Neural crest cell (in vitro differentiated cells): ENCODE measurements at regions not wholly inside any gene's neighbourhood (a gene's known extent, or its start where the extent isn't known, plus 50 kb on each side); places are given as distances from the start of the nearest gene placed in this dataset.

ENCODE experiments used
- DNase-seq: peaks from one replicate; pipeline ENCODE4 v3.0.0; 2021; ENCODE audit warnings: low read depth, mixed read lengths, low spot score
- H3K27ac Mint-ChIP-seq: one replicate; pipeline ENCODE4 v1.8.0; 2021; ENCODE audit warnings: mild to moderate bottlenecking, mixed read lengths; ENCODE audit not compliant: unreplicated experiment
- H3K27me3 Mint-ChIP-seq: 2 replicates; pipeline ENCODE4 v1.8.0; 2021; ENCODE audit warnings: low read depth, mild to moderate bottlenecking, mixed read lengths
- H3K36me3 Mint-ChIP-seq: 2 replicates; pipeline ENCODE4 v1.8.0; 2021; ENCODE audit warnings: low read depth, mild to moderate bottlenecking, mixed read lengths
- H3K4me1 Mint-ChIP-seq: 2 replicates; pipeline ENCODE4 v1.8.0; 2021; ENCODE audit warnings: mixed read lengths
- H3K4me3 Mint-ChIP-seq: one replicate; pipeline ENCODE4 v1.8.0; 2021; ENCODE audit warnings: mild to moderate bottlenecking, mixed read lengths
- H3K9me3 Mint-ChIP-seq: 2 replicates; pipeline ENCODE4 v1.8.0; 2021; ENCODE audit warnings: mixed read lengths
- CTCF ChIP-seq: fragments of 200-600 bp; sonication (generic); conservative IDR thresholded peaks from 2 replicates; pipeline ENCODE4 v1.5.0; 2021; ENCODE audit warnings: antibody characterized with exemption, mild to moderate bottlenecking

- no peak for TF ChIP-seq CTCF
These were observed 204.3 kb upstream of the ZC3H15 start for GRCh38 chr2:186281726-186282125.

DNA sequence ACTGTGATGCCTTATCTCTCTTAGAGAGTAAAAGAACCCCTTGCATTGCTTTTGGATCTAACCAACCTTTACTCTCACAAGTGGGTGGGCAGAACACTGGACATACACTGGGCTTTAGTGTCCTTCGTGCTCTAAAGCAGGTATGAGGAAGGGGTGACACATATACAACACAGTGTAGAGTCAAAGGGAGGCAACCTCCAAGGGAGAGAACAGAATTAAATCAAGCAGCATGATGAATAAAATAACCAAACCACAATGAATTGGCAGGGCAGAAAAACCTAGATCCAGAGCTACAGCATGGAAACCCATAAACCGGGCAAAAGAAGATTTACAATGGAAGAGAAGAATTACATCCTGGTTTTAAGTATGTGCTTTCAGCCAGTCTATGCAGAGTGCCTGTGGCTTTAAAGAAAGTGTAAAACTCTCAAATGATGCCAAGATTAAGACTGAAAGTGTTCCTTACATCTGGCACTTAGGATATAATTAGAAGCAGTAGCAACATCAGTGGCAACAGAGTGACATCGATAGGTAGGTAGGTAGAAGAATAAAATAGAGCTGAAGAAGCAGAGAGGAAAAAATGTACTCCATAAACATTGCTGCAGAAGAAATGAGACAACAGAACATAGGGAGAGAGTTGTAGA lies 191.7 kb upstream of the ZC3H15 start:
- TF ChIP-seq CTCF, result no peak
- no peak overlapping the region for H3K4me3 Mint-ChIP-seq
- H3K27me3 Mint-ChIP-seq, result no peaks in the 10 kb centered on the region
- H3K9me3 Mint-ChIP-seq, result no peaks in the 10 kb centered on the region
- DNase-seq, result no peak
- no peaks in the 10 kb centered on the region for H3K36me3 Mint-ChIP-seq
- no peak overlapping the region for H3K27ac Mint-ChIP-seq
- H3K4me1 Mint-ChIP-seq, result peaks cover 5% of the 10 kb centered on the region

More at GRCh38 chr2:186281726-186282125, 204.3 kb upstream of the ZC3H15 start:
- Mint-ChIP-seq H3K27ac (no peak overlapping the region), H3K4me1 (no peaks in the 10 kb centered on the region), H3K36me3 (peaks cover 7% of the 10 kb centered on the region), H3K9me3 (peaks cover 5% of the 10 kb centered on the region), H3K4me3 (no peak overlapping the region), H3K27me3 (no peaks in the 10 kb centered on the region)
- DNase-seq, result no peak

DNA sequence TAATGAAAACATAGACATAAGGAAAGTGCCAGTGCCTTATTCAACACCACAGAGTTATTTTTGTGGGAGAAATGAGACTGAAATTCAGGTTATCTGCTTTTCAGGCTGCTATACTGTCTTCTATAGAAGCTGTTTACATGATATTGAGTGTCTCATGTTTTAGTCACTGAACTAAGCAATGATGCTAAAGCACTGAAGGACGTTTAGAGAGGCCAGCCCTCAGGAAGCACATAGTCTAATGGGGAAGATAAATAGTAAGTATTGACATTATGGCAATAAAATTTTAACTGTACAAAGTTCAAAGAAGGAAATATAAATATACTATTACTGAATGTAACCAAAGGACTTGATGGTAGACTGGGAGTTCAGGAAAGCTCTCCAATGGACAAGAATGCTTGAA lies 186.4 kb upstream of the ZC3H15 start:
- no peaks in the 10 kb centered on the region for H3K9me3 Mint-ChIP-seq
- no peak overlapping the region for H3K4me3 Mint-ChIP-seq
- no peak overlapping the region for H3K27ac Mint-ChIP-seq
- peaks cover 5% of the 10 kb centered on the region for H3K4me1 Mint-ChIP-seq
- no peak for DNase-seq
- no peaks in the 10 kb centered on the region for H3K36me3 Mint-ChIP-seq
- no peaks in the 10 kb centered on the region for H3K27me3 Mint-ChIP-seq
- TF ChIP-seq CTCF, result no peak

DNA sequence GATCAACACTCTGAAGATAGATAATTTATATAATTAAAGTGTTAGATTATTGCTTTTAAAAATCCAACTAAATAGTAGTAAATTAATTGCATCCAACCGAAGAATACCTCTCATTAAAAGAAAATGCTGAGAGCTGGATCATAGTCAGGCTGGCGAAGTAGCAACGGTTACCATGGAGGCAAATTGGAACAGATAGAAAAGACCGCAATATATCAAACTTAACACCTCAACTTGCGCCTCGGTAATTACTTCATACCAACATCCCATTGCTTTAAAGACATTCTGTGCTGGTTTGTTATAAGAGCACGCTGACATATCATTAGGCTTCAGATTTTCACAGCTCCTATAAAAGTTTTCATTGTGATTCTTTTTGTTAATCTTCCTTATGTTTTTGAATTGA lies 183.8 kb upstream of the ZC3H15 start:
- DNase-seq, result no peak
- no peaks in the 10 kb centered on the region for H3K36me3 Mint-ChIP-seq
- H3K27ac Mint-ChIP-seq, result no peak overlapping the region
- no peaks in the 10 kb centered on the region for H3K27me3 Mint-ChIP-seq
- no peaks in the 10 kb centered on the region for H3K4me1 Mint-ChIP-seq
- no peaks in the 10 kb centered on the region for H3K9me3 Mint-ChIP-seq
- TF ChIP-seq CTCF, result no peak
- no peak overlapping the region for H3K4me3 Mint-ChIP-seq

- H3K27ac Mint-ChIP-seq, result no peak overlapping the region
- no peaks in the 10 kb centered on the region for H3K36me3 Mint-ChIP-seq
- TF ChIP-seq CTCF, result no peak
- no peaks in the 10 kb centered on the region for H3K27me3 Mint-ChIP-seq
- DNase-seq, result no peak
- H3K4me3 Mint-ChIP-seq, result no peak overlapping the region
- H3K4me1 Mint-ChIP-seq, result no peaks in the 10 kb centered on the region
- no peaks in the 10 kb centered on the region for H3K9me3 Mint-ChIP-seq
These were observed 183.0 kb upstream of the ZC3H15 start for GRCh38 chr2:186303091-186303490.

- no peak for DNase-seq
- no peaks in the 10 kb centered on the region for H3K9me3 Mint-ChIP-seq
- no peaks in the 10 kb centered on the region for H3K36me3 Mint-ChIP-seq
- no peak overlapping the region for H3K27ac Mint-ChIP-seq
- H3K27me3 Mint-ChIP-seq, result no peaks in the 10 kb centered on the region
- no peak overlapping the region for H3K4me3 Mint-ChIP-seq
- no peak for TF ChIP-seq CTCF
- no peaks in the 10 kb centered on the region for H3K4me1 Mint-ChIP-seq
These were observed 182.0 kb upstream of the ZC3H15 start for GRCh38 chr2:186304064-186304463.
